Fibroblast of villous mesenchyme (primary cell): ENCODE measurements at regions not wholly inside any gene's neighbourhood (a gene's known extent, or its start where the extent isn't known, plus 50 kb on each side); places are given as distances from the start of the nearest gene placed in this dataset.

ENCODE experiments used
- DNase-seq: peaks from one replicate; pipeline ENCODE4 v3.0.0-alpha.2; 2010; ENCODE audit warnings: low read depth
- H3K4me3 ChIP-seq: 2 replicates; pipeline ENCODE4 v1.5.1; 2011; ENCODE audit warnings: low read depth, mild to moderate bottlenecking, low read length
- CTCF ChIP-seq: IDR thresholded peaks from 2 replicates; pipeline ENCODE4 v1.5.1; 2012; ENCODE audit warnings: low read depth, mild to moderate bottlenecking, low read length; ENCODE audit not compliant: insufficient read depth

- H3K4me3 ChIP-seq = no peak overlapping the region
- TF ChIP-seq CTCF = no peak
- no peak for DNase-seq
These were observed 142.8 kb downstream of the GADD45G start for GRCh38 chr9:89747596-89747995.

- no peak for TF ChIP-seq CTCF
- peak; percentile 89 for DNase-seq
- no peak overlapping the region for H3K4me3 ChIP-seq
These were observed 143.3 kb downstream of the GADD45G start for GRCh38 chr9:89748021-89748670.

GRCh38 chr9:89748831-89749499, 144.2 kb downstream of the GADD45G start:
- DNase-seq = no peak
- no peak overlapping the region for H3K4me3 ChIP-seq
- no peak for TF ChIP-seq CTCF

- H3K4me3 ChIP-seq = no peak overlapping the region
- DNase-seq = no peak
- TF ChIP-seq CTCF = no peak
These were observed 144.8 kb downstream of the GADD45G start for GRCh38 chr9:89749500-89750116.

- peak; percentile 87 for DNase-seq
- TF ChIP-seq CTCF = no peak
- no peak overlapping the region for H3K4me3 ChIP-seq
These were observed 145.4 kb downstream of the GADD45G start for GRCh38 chr9:89750117-89750791.

GRCh38 chr9:89751079-89751825, 146.4 kb downstream of the GADD45G start:
- DNase-seq = peak; percentile 33
- TF ChIP-seq CTCF = no peak
- H3K4me3 ChIP-seq = no peak overlapping the region
